Calu3 (cell line): ENCODE measurements at regions not wholly inside any gene's neighbourhood (a gene's known extent, or its start where the extent isn't known, plus 50 kb on each side); places are given as distances from the start of the nearest gene placed in this dataset.

Experiments
- BruUV-seq: library from RNA; stranded (reverse); fragments of 400-500 nt; replicated peaks from 2 replicates; lab custom pipeline; 2021; lab: Mats Ljungman, UMichigan
- CTCF ChIA-PET: fragments of 300-600 bp; sonication (Branson Sonifier 250); formaldehyde crosslinking; loops from one replicate; lab custom pipeline; 2022; ENCODE audit warnings: antibody characterized with exemption; lab: Charles Lee
- DNase-seq: peaks from one replicate; pipeline ENCODE4 v3.0.0; 2022
- H3K27ac Mint-ChIP-seq: one replicate; pipeline ENCODE4 v1.8.0; 2022; ENCODE audit warnings: mixed read lengths; ENCODE audit not compliant: unreplicated experiment
- H3K27me3 Mint-ChIP-seq: one replicate; pipeline ENCODE4 v1.8.0; 2022; ENCODE audit warnings: mixed read lengths; ENCODE audit not compliant: unreplicated experiment
- H3K36me3 Mint-ChIP-seq: one replicate; pipeline ENCODE4 v1.8.0; 2022; ENCODE audit warnings: mild to moderate bottlenecking, moderate library complexity, mixed read lengths; ENCODE audit not compliant: insufficient read depth, unreplicated experiment
- H3K4me1 Mint-ChIP-seq: one replicate; pipeline ENCODE4 v1.8.0; 2022; ENCODE audit warnings: mild to moderate bottlenecking, low read depth, mixed read lengths; ENCODE audit not compliant: unreplicated experiment
- H3K4me3 Mint-ChIP-seq: one replicate; pipeline ENCODE4 v1.8.0; 2022; ENCODE audit warnings: mild to moderate bottlenecking, low read depth, moderate library complexity, mixed read lengths; ENCODE audit not compliant: unreplicated experiment
- H3K9me3 Mint-ChIP-seq: one replicate; pipeline ENCODE4 v1.8.0; 2022; ENCODE audit warnings: low read depth, mixed read lengths; ENCODE audit not compliant: unreplicated experiment
- CTCF ChIP-seq: fragments of 200-600 bp; IDR thresholded peaks from one replicate; pipeline ENCODE4 v1.8.0; 2022; ENCODE audit warnings: antibody characterized with exemption; ENCODE audit not compliant: unreplicated experiment
- intact Hi-C: fragments of 100-400 bp; cut with micrococcal nuclease; formaldehyde crosslinking; loops from one replicate; pipeline ENCODE4 v1.10.0; 2022; ENCODE audit not compliant: unreplicated experiment

GRCh38 chr10:128924918-128925317 lies 542.1 kb upstream of the MGMT start:
- no peak for TF ChIP-seq CTCF
- BruUV-seq: no TSS peak
- Mint-ChIP-seq H3K9me3 (peaks cover 6% of the 10 kb centered on the region), H3K27ac (no peak overlapping the region), H3K4me1 (no peaks in the 10 kb centered on the region), H3K36me3 (no peaks in the 10 kb centered on the region), H3K27me3 (no peaks in the 10 kb centered on the region), H3K4me3 (no peak overlapping the region)
- intact Hi-C loops: no loop called here
- CTCF ChIA-PET: no interaction called here
- no peak for DNase-seq

- H3K27ac Mint-ChIP-seq: no peak overlapping the region
- no peak for TF ChIP-seq CTCF
- intact Hi-C loops: no loop called here
- CTCF ChIA-PET: no interaction called here
- no peak overlapping the region for H3K4me3 Mint-ChIP-seq
- no peaks in the 10 kb centered on the region for H3K4me1 Mint-ChIP-seq
- H3K36me3 Mint-ChIP-seq: no peaks in the 10 kb centered on the region
- H3K9me3 Mint-ChIP-seq: peaks cover 6% of the 10 kb centered on the region
- H3K27me3 Mint-ChIP-seq: no peaks in the 10 kb centered on the region
- DNase-seq: no peak
- no TSS peak for BruUV-seq
These were observed 540.3 kb upstream of the MGMT start for GRCh38 chr10:128926711-128927110.

DNA sequence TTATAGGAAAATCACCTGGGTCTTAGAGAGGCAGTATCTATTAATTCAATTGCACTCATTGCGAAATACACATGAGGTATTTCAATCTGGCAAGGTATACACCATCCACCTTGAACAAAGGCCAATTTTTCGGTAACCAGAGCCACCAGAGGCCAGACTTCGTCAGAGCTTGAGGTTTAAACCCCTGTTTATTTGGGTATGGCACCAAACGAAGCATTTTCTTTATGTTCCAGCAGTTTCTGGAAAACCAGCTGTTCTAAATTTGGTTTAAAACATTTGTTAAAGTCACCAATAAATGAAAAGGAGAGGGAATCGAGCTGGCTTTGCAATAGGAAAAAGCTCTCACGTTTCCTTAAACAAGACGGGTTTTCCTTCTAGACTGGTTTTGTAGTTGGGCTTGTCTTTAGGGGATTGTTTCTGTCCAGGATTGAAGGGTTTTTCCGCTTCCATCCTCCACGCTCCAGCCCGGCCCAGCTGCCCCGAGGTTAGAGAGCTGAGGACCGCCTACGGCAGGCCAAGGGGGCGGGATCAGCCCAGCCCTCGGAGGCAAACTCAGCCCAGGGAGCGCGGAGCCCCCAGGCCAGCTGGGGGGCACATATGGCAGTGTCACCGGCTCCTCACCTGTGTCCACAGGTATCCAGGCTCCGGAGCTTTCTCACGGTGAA lies 539.4 kb upstream of the MGMT start:
- DNase-seq: no peak
- BruUV-seq: no TSS peak
- H3K4me1 Mint-ChIP-seq: no peaks in the 10 kb centered on the region
- CTCF ChIA-PET: no interaction called here
- peaks cover 6% of the 10 kb centered on the region for H3K9me3 Mint-ChIP-seq
- H3K36me3 Mint-ChIP-seq: no peaks in the 10 kb centered on the region
- no peak overlapping the region for H3K27ac Mint-ChIP-seq
- intact Hi-C loops: no loop called here
- no peak for TF ChIP-seq CTCF
- no peak overlapping the region for H3K4me3 Mint-ChIP-seq
- no peaks in the 10 kb centered on the region for H3K27me3 Mint-ChIP-seq

- H3K4me3 Mint-ChIP-seq: no peak overlapping the region
These were observed 538.7 kb upstream of the MGMT start for GRCh38 chr10:128928231-128928836.

More at GRCh38 chr10:128928231-128928836, 538.7 kb upstream of the MGMT start:
- no TSS peak for BruUV-seq
- no peaks in the 10 kb centered on the region for H3K36me3 Mint-ChIP-seq
- H3K9me3 Mint-ChIP-seq: peaks cover 7% of the 10 kb centered on the region
- intact Hi-C loops: no loop called here
- CTCF ChIA-PET: no interaction called here
- H3K27me3 Mint-ChIP-seq: no peaks in the 10 kb centered on the region
- TF ChIP-seq CTCF: no peak
- no peak for DNase-seq
- H3K4me1 Mint-ChIP-seq: no peaks in the 10 kb centered on the region
- H3K27ac Mint-ChIP-seq: no peak overlapping the region
